K562 (cell line): ENCODE measurements at regions not wholly inside any gene's neighbourhood (a gene's known extent, or its start where the extent isn't known, plus 50 kb on each side); places are given as distances from the start of the nearest gene placed in this dataset.

ENCODE experiments used
- ARID2 ChIP-seq: fragments of 450-650 bp; IDR thresholded peaks from 2 replicates; pipeline ENCODE4 v1.6.1; 2017; ENCODE audit warnings: antibody characterized with exemption, mild to moderate bottlenecking
- MECOM ChIP-seq: fragments of 250-450 bp; sonication (Bioruptor Pico); IDR thresholded peaks from 2 replicates; pipeline ENCODE4 v1.8.0; 2022; ENCODE audit warnings: inconsistent platforms
- RCOR1 ChIP-seq, 2 experiments: IDR thresholded peaks; 2 replicates each; pipeline ENCODE4 v1.6.1; 2012; ENCODE audit warnings: low read depth in 2 of 2, low read length in 2 of 2, borderline replicate concordance in 1 of 2, improper control_type of control experiment in 1 of 2
- SPI1 ChIP-seq: IDR thresholded peaks from 2 replicates; pipeline ENCODE4 v1.6.1; 2011; ENCODE audit warnings: low read depth, low read length, control low read depth, borderline replicate concordance

- no peak for TF ChIP-seq MECOM (CRISPR knock-in tag)
- TF ChIP-seq ARID2: no peak
- TF ChIP-seq SPI1: no peak
- TF ChIP-seq RCOR1 (IDR thresholded peaks at IDR 0.05; ENCODE audit: borderline replicate concordance in 1 of 2, low read depth in 2 of 2, low read length in 2 of 2): no peak
These were observed 230.7 kb downstream of the NDFIP2 start for GRCh38 chr13:79711631-79712030.
